ENCODE measurements at regions not wholly inside any gene's neighbourhood (a gene's known extent, or its start where the extent isn't known, plus 50 kb on each side); places are given as distances from the start of the nearest gene placed in this dataset.
"Not testable (repeated sequence)": the region's sequence is repeated elsewhere in the genome, so short reads cannot be mapped to it uniquely, and the experiment has no call there.

- DNase-seq (ENCODE audit: low read depth in 2 of 2) = no peak
These were observed 50.1 kb upstream of the ACSL4 start for GRCh38 chrX:109782994-109783700.

DNA sequence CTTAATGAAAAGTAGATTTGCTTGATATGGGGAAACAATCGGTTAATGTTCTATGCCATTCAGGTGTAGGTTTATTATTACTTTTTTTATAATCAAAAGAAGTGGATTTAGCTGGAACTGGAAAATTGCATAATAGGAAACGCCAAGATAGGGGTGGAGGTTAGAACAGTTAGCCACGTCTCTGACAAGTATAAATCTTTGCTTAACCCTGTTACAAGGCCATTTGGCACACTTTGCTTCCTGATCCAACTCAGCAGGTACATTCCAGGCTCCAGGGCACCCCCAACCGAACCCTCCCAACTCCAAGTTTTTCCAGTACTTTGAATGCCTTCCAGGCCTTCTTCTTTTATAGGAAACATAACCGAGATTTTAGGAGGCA is 50.6 kb upstream of the ACSL4 start:
- DNase-seq (ENCODE audit: low read depth in 2 of 2) = no peak

GRCh38 chrX:109785053-109785452 is 52.0 kb upstream of the ACSL4 start:
- DNase-seq (ENCODE audit: low read depth in 2 of 2) = no peak

DNA sequence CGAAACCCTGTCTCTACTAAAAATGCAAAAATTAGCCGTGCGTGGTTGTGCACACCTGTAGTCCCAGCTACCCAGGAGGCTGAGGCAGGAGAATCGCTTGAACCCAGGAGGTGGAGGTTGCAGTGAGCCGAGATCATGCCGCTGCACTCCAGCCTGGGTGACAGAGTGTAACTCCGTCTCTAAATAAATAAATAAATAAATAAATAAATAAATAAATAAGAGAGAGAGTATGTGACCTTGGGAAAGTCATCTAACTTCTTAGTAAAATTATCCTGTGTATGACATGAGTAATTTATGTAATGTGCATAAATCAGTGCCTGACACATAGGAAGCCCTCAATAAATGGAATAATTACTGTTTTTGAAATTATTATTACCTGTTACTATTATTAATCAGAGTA is 57.5 kb upstream of the ACSL4 start:
- not testable (repeated sequence) for DNase-seq (ENCODE audit: low read depth in 2 of 2)

DNA sequence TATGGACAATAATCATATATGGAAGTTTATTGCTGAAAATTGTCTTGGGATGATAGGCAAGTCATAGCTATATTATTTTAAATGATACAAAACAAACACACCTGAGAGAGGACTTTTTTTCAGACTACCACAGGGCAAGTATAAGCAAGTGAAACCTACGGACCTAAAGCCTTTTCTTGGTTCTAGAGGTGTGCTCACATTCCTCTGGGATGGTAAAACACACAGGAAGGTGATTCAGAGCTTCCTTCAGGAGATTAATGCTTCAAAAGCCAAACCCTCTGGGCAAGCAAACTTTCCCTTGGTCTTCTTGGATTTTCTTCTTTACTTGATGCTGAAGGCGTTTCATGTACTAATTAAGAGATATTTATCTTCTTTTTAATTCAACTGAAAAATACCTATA is 60.1 kb upstream of the ACSL4 start:
- DNase-seq (ENCODE audit: low read depth in 2 of 2) = no peak

GRCh38 chrX:109795682-109796081 is 62.6 kb upstream of the ACSL4 start:
- DNase-seq (ENCODE audit: low read depth in 2 of 2) = no peak

DNA sequence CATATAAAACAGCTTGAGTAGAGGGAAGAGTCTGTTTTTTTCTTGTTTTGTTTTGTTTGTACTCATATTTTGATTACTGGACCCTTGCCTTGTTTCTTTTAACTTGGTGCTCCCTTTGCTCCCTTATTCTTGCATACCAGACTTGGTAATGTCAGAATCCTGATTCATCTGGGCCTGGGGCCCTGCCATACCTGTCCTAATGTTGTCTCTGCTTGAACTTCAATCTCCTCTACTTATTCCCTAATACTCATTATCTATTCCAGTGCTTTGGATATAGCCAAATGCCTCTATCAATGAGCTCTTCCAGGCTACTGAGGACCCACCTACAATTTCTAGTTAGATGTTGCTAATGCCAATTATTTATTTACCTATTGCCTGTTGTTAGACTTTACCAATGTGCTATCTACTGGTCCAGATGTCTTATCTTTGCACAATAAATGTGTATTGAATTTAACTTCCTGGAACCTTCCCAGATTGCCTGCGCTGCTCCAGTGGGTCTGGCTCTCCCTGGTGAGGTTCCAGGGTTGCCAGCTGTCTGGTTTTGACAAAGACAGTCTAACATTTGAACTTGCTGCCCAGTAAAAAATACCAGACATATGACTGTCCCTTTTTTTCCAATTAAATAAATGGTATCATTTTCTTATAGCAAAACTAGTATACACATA is 64.4 kb upstream of the ACSL4 start:
- DNase-seq (ENCODE audit: low read depth in 2 of 2) = no peak

DNA sequence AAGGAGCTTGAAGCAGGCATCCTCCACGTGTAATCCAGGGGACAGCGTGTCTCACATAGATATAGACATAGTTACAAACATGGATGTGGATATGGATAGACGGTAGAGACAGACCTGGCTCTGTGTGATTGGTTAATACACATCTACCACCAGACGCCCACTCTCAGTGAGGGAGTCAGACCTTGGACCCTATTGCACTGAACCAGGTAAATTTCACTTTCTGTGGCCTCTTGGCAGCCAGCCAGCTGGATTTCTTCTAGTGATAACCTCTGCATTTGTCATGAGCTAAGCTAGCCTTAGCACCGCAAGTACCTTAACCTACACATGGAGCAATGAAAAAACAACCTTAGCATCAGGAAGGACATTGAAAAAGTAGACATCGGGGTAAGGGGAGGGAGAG is 79.2 kb upstream of the ACSL4 start:
- DNase-seq (ENCODE audit: low read depth in 2 of 2) = no peak

GRCh38 chrX:109813236-109813635 is 80.2 kb upstream of the ACSL4 start:
- no peak for DNase-seq (ENCODE audit: low read depth in 2 of 2)

- DNase-seq (ENCODE audit: low read depth in 2 of 2) = no peak
These were observed 85.9 kb upstream of the ACSL4 start for GRCh38 chrX:109818976-109819375.

GRCh38 chrX:109822861-109823260 is 89.8 kb upstream of the ACSL4 start:
- DNase-seq (ENCODE audit: low read depth in 2 of 2) = no peak

- no peak for DNase-seq (ENCODE audit: low read depth in 2 of 2)
These were observed 94.1 kb upstream of the ACSL4 start for GRCh38 chrX:109826954-109827708.

- DNase-seq (ENCODE audit: low read depth in 2 of 2) = no peak
These were observed 94.7 kb upstream of the ACSL4 start for GRCh38 chrX:109827772-109828171.

- DNase-seq (ENCODE audit: low read depth in 2 of 2) = no peak
These were observed 97.2 kb upstream of the ACSL4 start for GRCh38 chrX:109830157-109830703.

GRCh38 chrX:109830704-109831206 is 97.7 kb upstream of the ACSL4 start:
- DNase-seq (ENCODE audit: low read depth in 2 of 2) = no peak

DNA sequence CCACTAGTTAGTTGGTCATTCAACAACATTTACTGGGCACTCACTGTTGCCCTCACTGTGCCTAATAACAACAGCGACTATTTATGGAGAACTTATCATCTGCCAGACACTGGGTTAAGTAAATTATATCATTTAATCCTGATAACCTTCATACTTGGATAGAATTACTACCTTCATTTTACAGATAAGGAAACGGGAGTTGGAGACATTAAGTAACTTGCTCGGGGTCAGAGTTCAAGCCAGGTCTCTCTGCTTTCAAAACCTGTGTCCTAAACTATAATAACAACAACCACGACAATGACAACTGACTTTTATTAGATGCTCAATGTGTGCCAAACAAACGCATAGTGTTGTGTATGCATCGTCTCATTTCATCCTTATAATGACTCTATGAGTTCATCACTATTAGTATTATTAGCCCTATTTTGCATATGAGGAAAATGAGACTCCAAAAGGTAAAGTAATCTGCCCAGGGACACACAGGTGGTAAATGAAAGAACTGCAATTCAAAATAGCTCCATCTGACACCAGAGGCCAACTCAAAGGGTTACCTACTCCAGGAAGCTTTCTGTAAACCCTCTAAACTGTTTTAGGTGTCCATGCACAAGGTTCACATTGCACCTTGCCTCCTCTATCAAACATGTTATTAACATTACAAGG is 98.4 kb upstream of the ACSL4 start:
- no peak for DNase-seq (ENCODE audit: low read depth in 2 of 2)

GRCh38 chrX:109839694-109840567 is 106.9 kb upstream of the ACSL4 start:
- DNase-seq (ENCODE audit: low read depth in 2 of 2) = no peak

DNA sequence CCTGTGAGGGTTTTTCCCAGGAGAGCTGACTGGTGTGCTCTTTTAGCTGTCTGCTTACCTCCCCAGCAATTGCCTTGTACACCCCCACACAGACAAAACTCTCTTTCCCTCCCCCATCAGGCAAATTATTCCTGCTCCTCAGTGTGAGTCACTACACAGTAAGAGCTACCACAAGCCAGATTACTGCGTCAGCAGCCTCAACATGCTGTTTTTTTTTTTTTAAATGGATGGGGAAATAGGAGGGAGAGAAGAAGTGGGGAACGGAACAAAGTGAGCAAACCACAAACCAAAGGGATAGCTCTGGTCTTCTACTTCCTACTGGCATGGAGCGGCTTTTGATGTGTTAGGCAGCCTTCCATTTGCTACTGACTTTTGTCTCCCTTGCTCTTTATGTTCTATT is 107.5 kb upstream of the ACSL4 start:
- peak in 1 of 2 experiments; percentile 7 for DNase-seq (ENCODE audit: low read depth in 2 of 2)

GRCh38 chrX:109841257-109841656 is 108.2 kb upstream of the ACSL4 start:
- no peak for DNase-seq (ENCODE audit: low read depth in 2 of 2)

GRCh38 chrX:109841869-109842579 is 109.0 kb upstream of the ACSL4 start:
- DNase-seq (ENCODE audit: low read depth in 2 of 2) = no peak

Measured in stimulated activated CD4-positive, alpha-beta T cell treated with anti-CD3 and anti-CD28 coated beads, Interleukin-12 subunit alpha, Interleukin-12 subunit beta, amount 100 ng/mL, for 24 hours (primary cell).